ENCODE measurements at regions not wholly inside any gene's neighbourhood (a gene's known extent, or its start where the extent isn't known, plus 50 kb on each side); places are given as distances from the start of the nearest gene placed in this dataset.

- H3K79me1 ChIP-seq (replicated peaks; ENCODE audit: low read length, poor library complexity, severe bottlenecking), result no peaks in the 10 kb centered on the region
- H2BK15ac ChIP-seq (ENCODE audit: low read depth, poor library complexity, severe bottlenecking), result no peak overlapping the region
- H3K27me3 ChIP-seq (ENCODE audit: control insufficient read depth in 1 of 2, insufficient read depth in 1 of 2, low read length in 2 of 2), result no peaks in the 10 kb centered on the region
- H2BK120ac ChIP-seq (ENCODE audit: low read depth, low read length), result no peak overlapping the region
- no peak overlapping the region for H3K4ac ChIP-seq (ENCODE audit: low read depth in 1 of 2, low read length in 2 of 2)
- no peak overlapping the region for H3K4me3 ChIP-seq (ENCODE audit: insufficient read depth in 1 of 2, low read depth in 1 of 2, low read length in 2 of 2)
- DNase-seq, result no peak
- no peaks in the 10 kb centered on the region for H3K36me3 ChIP-seq (ENCODE audit: control insufficient read depth in 1 of 2, insufficient read depth in 2 of 2, low read depth in 1 of 2, low read length in 2 of 2)
- H3K27ac ChIP-seq (ENCODE audit: low read length, poor library complexity, severe bottlenecking), result no peak overlapping the region
- no peak overlapping the region for H4K8ac ChIP-seq (ENCODE audit: low read length)
- no peak overlapping the region for H3K14ac ChIP-seq (ENCODE audit: low read length in 2 of 2)
- no peak overlapping the region for H3K4me2 ChIP-seq (ENCODE audit: low read length, poor library complexity, severe bottlenecking)
- H3K9ac ChIP-seq (ENCODE audit: low read length), result no peak overlapping the region
- no peaks in the 10 kb centered on the region for H3K9me3 ChIP-seq (ENCODE audit: control insufficient read depth, low read length)
- no peak overlapping the region for H2AK5ac ChIP-seq (ENCODE audit: low read length, severe bottlenecking)
- 70% methylated on average over 2 of the region's 3 CpGs for WGBS
- no peaks in the 10 kb centered on the region for H3K4me1 ChIP-seq (ENCODE audit: control insufficient read depth, insufficient read depth, low read depth, low read length)
- no peak overlapping the region for H2BK12ac ChIP-seq (ENCODE audit: low read length in 2 of 2)
- no peak overlapping the region for H3K23ac ChIP-seq (ENCODE audit: low read length in 2 of 2)
- no peak overlapping the region for H2AFZ ChIP-seq (ENCODE audit: low read depth, low read length)
- no peak overlapping the region for H4K91ac ChIP-seq (ENCODE audit: low read length)
- no peak overlapping the region for H3K18ac ChIP-seq (ENCODE audit: low read depth in 1 of 2, low read length in 2 of 2)
- no peak overlapping the region for H2BK5ac ChIP-seq (ENCODE audit: low read depth, low read length, poor library complexity, severe bottlenecking)
These were observed 113.9 kb upstream of the USP15 start for GRCh38 chr12:62146318-62146717.

- Histone ChIP-seq H3K9me3 (ENCODE audit: control insufficient read depth, low read length) (no peaks in the 10 kb centered on the region), H2BK15ac (ENCODE audit: low read depth, poor library complexity, severe bottlenecking) (no peak overlapping the region), H4K91ac (ENCODE audit: low read length) (no peak overlapping the region), H3K4me3 (ENCODE audit: insufficient read depth in 1 of 2, low read depth in 1 of 2, low read length in 2 of 2) (no peak overlapping the region), H2BK5ac (ENCODE audit: low read depth, low read length, poor library complexity, severe bottlenecking) (no peak overlapping the region), H3K27ac (ENCODE audit: low read length, poor library complexity, severe bottlenecking) (no peak overlapping the region), H3K79me1 (replicated peaks; ENCODE audit: low read length, poor library complexity, severe bottlenecking) (no peaks in the 10 kb centered on the region), H3K27me3 (ENCODE audit: control insufficient read depth in 1 of 2, insufficient read depth in 1 of 2, low read length in 2 of 2) (no peaks in the 10 kb centered on the region), H4K8ac (ENCODE audit: low read length) (no peak overlapping the region), H2AFZ (ENCODE audit: low read depth, low read length) (no peak overlapping the region), H3K4ac (ENCODE audit: low read depth in 1 of 2, low read length in 2 of 2) (no peak overlapping the region), H3K14ac (ENCODE audit: low read length in 2 of 2) (no peak overlapping the region), H2BK12ac (ENCODE audit: low read length in 2 of 2) (no peak overlapping the region), H3K23ac (ENCODE audit: low read length in 2 of 2) (no peak overlapping the region), H2BK120ac (ENCODE audit: low read depth, low read length) (no peak overlapping the region), H3K4me1 (ENCODE audit: control insufficient read depth, insufficient read depth, low read depth, low read length) (no peaks in the 10 kb centered on the region), H3K18ac (ENCODE audit: low read depth in 1 of 2, low read length in 2 of 2) (no peak overlapping the region), H2AK5ac (ENCODE audit: low read length, severe bottlenecking) (no peak overlapping the region), H3K36me3 (ENCODE audit: control insufficient read depth in 1 of 2, insufficient read depth in 2 of 2, low read depth in 1 of 2, low read length in 2 of 2) (no peaks in the 10 kb centered on the region), H3K9ac (ENCODE audit: low read length) (no peak overlapping the region), H3K4me2 (ENCODE audit: low read length, poor library complexity, severe bottlenecking) (no peak overlapping the region)
- DNase-seq, result no peak
These were observed 102.2 kb upstream of the USP15 start for GRCh38 chr12:62158013-62158412.

GRCh38 chr12:62158461-62159360, 101.5 kb upstream of the USP15 start:
- Histone ChIP-seq H4K91ac (ENCODE audit: low read length) (no peak overlapping the region), H3K79me1 (replicated peaks; ENCODE audit: low read length, poor library complexity, severe bottlenecking) (no peaks in the 10 kb centered on the region), H3K27ac (ENCODE audit: low read length, poor library complexity, severe bottlenecking) (no peak overlapping the region), H2BK15ac (ENCODE audit: low read depth, poor library complexity, severe bottlenecking) (no peak overlapping the region), H3K4me3 (ENCODE audit: insufficient read depth in 1 of 2, low read depth in 1 of 2, low read length in 2 of 2) (no peak overlapping the region), H3K18ac (ENCODE audit: low read depth in 1 of 2, low read length in 2 of 2) (no peak overlapping the region), H3K9ac (ENCODE audit: low read length) (no peak overlapping the region), H2AK5ac (ENCODE audit: low read length, severe bottlenecking) (no peak overlapping the region), H3K36me3 (ENCODE audit: control insufficient read depth in 1 of 2, insufficient read depth in 2 of 2, low read depth in 1 of 2, low read length in 2 of 2) (no peaks in the 10 kb centered on the region), H3K27me3 (ENCODE audit: control insufficient read depth in 1 of 2, insufficient read depth in 1 of 2, low read length in 2 of 2) (no peaks in the 10 kb centered on the region), H2BK5ac (ENCODE audit: low read depth, low read length, poor library complexity, severe bottlenecking) (no peak overlapping the region), H3K9me3 (ENCODE audit: control insufficient read depth, low read length) (no peaks in the 10 kb centered on the region), H4K8ac (ENCODE audit: low read length) (no peak overlapping the region), H3K4ac (ENCODE audit: low read depth in 1 of 2, low read length in 2 of 2) (no peak overlapping the region), H3K14ac (ENCODE audit: low read length in 2 of 2) (no peak overlapping the region), H2AFZ (ENCODE audit: low read depth, low read length) (no peak overlapping the region), H3K23ac (ENCODE audit: low read length in 2 of 2) (no peak overlapping the region), H2BK12ac (ENCODE audit: low read length in 2 of 2) (no peak overlapping the region), H3K4me1 (ENCODE audit: control insufficient read depth, insufficient read depth, low read depth, low read length) (no peaks in the 10 kb centered on the region), H3K4me2 (ENCODE audit: low read length, poor library complexity, severe bottlenecking) (no peak overlapping the region), H2BK120ac (ENCODE audit: low read depth, low read length) (no peak overlapping the region)
- no peak for DNase-seq
- 92% methylated on average over 4 of the region's 5 CpGs for WGBS

- H3K4me2 ChIP-seq (ENCODE audit: low read length, poor library complexity, severe bottlenecking), result no peak overlapping the region
- H3K27me3 ChIP-seq (ENCODE audit: control insufficient read depth in 1 of 2, insufficient read depth in 1 of 2, low read length in 2 of 2), result no peaks in the 10 kb centered on the region
- H2AK5ac ChIP-seq (ENCODE audit: low read length, severe bottlenecking), result no peak overlapping the region
- no peaks in the 10 kb centered on the region for H3K36me3 ChIP-seq (ENCODE audit: control insufficient read depth in 1 of 2, insufficient read depth in 2 of 2, low read depth in 1 of 2, low read length in 2 of 2)
- no peak overlapping the region for H3K14ac ChIP-seq (ENCODE audit: low read length in 2 of 2)
- no peaks in the 10 kb centered on the region for H3K4me1 ChIP-seq (ENCODE audit: control insufficient read depth, insufficient read depth, low read depth, low read length)
- H3K4ac ChIP-seq (ENCODE audit: low read depth in 1 of 2, low read length in 2 of 2), result no peak overlapping the region
- H4K91ac ChIP-seq (ENCODE audit: low read length), result no peak overlapping the region
- H2BK15ac ChIP-seq (ENCODE audit: low read depth, poor library complexity, severe bottlenecking), result no peak overlapping the region
- no peak overlapping the region for H3K23ac ChIP-seq (ENCODE audit: low read length in 2 of 2)
- no peak for DNase-seq
- no peak overlapping the region for H2BK12ac ChIP-seq (ENCODE audit: low read length in 2 of 2)
- H2BK120ac ChIP-seq (ENCODE audit: low read depth, low read length), result no peak overlapping the region
- no peak overlapping the region for H3K27ac ChIP-seq (ENCODE audit: low read length, poor library complexity, severe bottlenecking)
- H3K4me3 ChIP-seq (ENCODE audit: insufficient read depth in 1 of 2, low read depth in 1 of 2, low read length in 2 of 2), result no peak overlapping the region
- H2AFZ ChIP-seq (ENCODE audit: low read depth, low read length), result no peak overlapping the region
- no peak overlapping the region for H4K8ac ChIP-seq (ENCODE audit: low read length)
- no peaks in the 10 kb centered on the region for H3K9me3 ChIP-seq (ENCODE audit: control insufficient read depth, low read length)
- no peak overlapping the region for H2BK5ac ChIP-seq (ENCODE audit: low read depth, low read length, poor library complexity, severe bottlenecking)
- H3K9ac ChIP-seq (ENCODE audit: low read length), result no peak overlapping the region
- WGBS, result no CpG with 5 or more reads among the region's 2 CpGs
- H3K18ac ChIP-seq (ENCODE audit: low read depth in 1 of 2, low read length in 2 of 2), result no peak overlapping the region
- H3K79me1 ChIP-seq (replicated peaks; ENCODE audit: low read length, poor library complexity, severe bottlenecking), result no peaks in the 10 kb centered on the region
These were observed 98.0 kb upstream of the USP15 start for GRCh38 chr12:62162214-62162613.

Data from mesenchymal stem cell (in vitro differentiated cells and primary cell).